Vagina (tissue), 2 donors: ENCODE measurements at regions not wholly inside any gene's neighbourhood (a gene's known extent, or its start where the extent isn't known, plus 50 kb on each side); places are given as distances from the start of the nearest gene placed in this dataset.

Source experiments
- DNase-seq, 2 donors: peaks; one replicate each; pipeline ENCODE4 v3.0.0-alpha.2; 2017; ENCODE audit errors: extremely low spot score in 2 of 2
- H3K27ac ChIP-seq: fragments of 200-600 bp; sonication (generic); one replicate; pipeline ENCODE4 v1.5.1; 2019
- H3K27me3 ChIP-seq: fragments of 200-600 bp; sonication (generic); one replicate; pipeline ENCODE4 v1.5.1; 2019
- H3K36me3 ChIP-seq, 2 donors: fragments of 200-600 bp; sonication (generic); one replicate each; pipeline ENCODE4 v1.5.1; 2017 to 2019
- H3K4me1 ChIP-seq: fragments of 200-600 bp; sonication (generic); one replicate; pipeline ENCODE4 v1.5.1; 2019
- H3K4me3 ChIP-seq, 2 donors: fragments of 200-600 bp; sonication (generic); 1 replicate in 1 of 2; 2 replicates in 1 of 2; pipeline ENCODE4 v1.5.1; 2016 to 2019
- H3K9me3 ChIP-seq: fragments of 200-600 bp; sonication (generic); one replicate; pipeline ENCODE4 v1.5.1; 2019
- CTCF ChIP-seq, 3 experiments: fragments of 450-650 bp in 2 of 3; fragments of 200-600 bp in 1 of 3; sonication (generic) in 1 of 3; IDR thresholded peaks; one replicate each; pipeline ENCODE4 v1.5.1; 2017 to 2019; ENCODE audit warnings: antibody characterized with exemption in 3 of 3, mild to moderate bottlenecking in 2 of 3, moderate library complexity in 2 of 3
- POLR2A ChIP-seq, 2 donors: fragments of 450-650 bp; IDR thresholded peaks; one replicate each; pipeline ENCODE4 v1.6.1; 2017; ENCODE audit warnings: antibody characterized with exemption in 2 of 2, mild to moderate bottlenecking in 2 of 2, moderate library complexity in 2 of 2
- POLR2AphosphoS5 ChIP-seq, 2 donors: sonication (generic); formaldehyde crosslinking; IDR thresholded peaks; one replicate each; pipeline ENCODE4 v1.9.0; 2017; ENCODE audit warnings: antibody characterized with exemption in 2 of 2, mild to moderate bottlenecking in 2 of 2, low read depth in 1 of 2; ENCODE audit not compliant: insufficient read depth in 1 of 2
- intact Hi-C: fragments of 100-400 bp; cut with DNase I; formaldehyde crosslinking; loops from one replicate; pipeline ENCODE4 v1.15.1; 2023

GRCh38 chr7:25297278-25297677, 69.0 kb upstream of the NPVF start:
- Histone ChIP-seq H3K36me3 (no peaks in the 10 kb centered on the region), H3K27me3 (no peaks in the 10 kb centered on the region), H3K9me3 (no peaks in the 10 kb centered on the region), H3K4me1 (no peaks in the 10 kb centered on the region), H3K27ac (no peak overlapping the region), H3K4me3 (no peak overlapping the region)
- DNase-seq = no peak
- intact Hi-C loops = no loop called here
- TF ChIP-seq POLR2A (IDR thresholded peaks at IDR 0.05) = no peak
- no peak for TF ChIP-seq POLR2AphosphoS5 (IDR thresholded peaks at IDR 0.05; ENCODE audit: insufficient read depth in 1 of 2, low read depth in 1 of 2)
- TF ChIP-seq CTCF (IDR thresholded peaks at IDR 0.05) = no peak

- Histone ChIP-seq H3K4me3 (no peak overlapping the region), H3K36me3 (no peaks in the 10 kb centered on the region), H3K9me3 (no peaks in the 10 kb centered on the region), H3K27me3 (no peaks in the 10 kb centered on the region), H3K27ac (no peak overlapping the region), H3K4me1 (peaks cover 8% of the 10 kb centered on the region)
- TF ChIP-seq POLR2AphosphoS5 (IDR thresholded peaks at IDR 0.05; ENCODE audit: insufficient read depth in 1 of 2, low read depth in 1 of 2) (no peak), POLR2A (IDR thresholded peaks at IDR 0.05) (no peak), CTCF (IDR thresholded peaks at IDR 0.05) (no peak)
- intact Hi-C loops = no loop called here
- no peak for DNase-seq
Observed at GRCh38 chr7:25303281-25304181, 75.2 kb upstream of the NPVF start.

- DNase-seq = no peak
- intact Hi-C loops = no loop called here
- Histone ChIP-seq H3K9me3 (no peaks in the 10 kb centered on the region), H3K4me1 (peaks cover 8% of the 10 kb centered on the region), H3K36me3 (no peaks in the 10 kb centered on the region), H3K27ac (no peak overlapping the region), H3K4me3 (no peak overlapping the region), H3K27me3 (no peaks in the 10 kb centered on the region)
- TF ChIP-seq POLR2A (IDR thresholded peaks at IDR 0.05) (no peak), POLR2AphosphoS5 (IDR thresholded peaks at IDR 0.05; ENCODE audit: insufficient read depth in 1 of 2, low read depth in 1 of 2) (no peak), CTCF (IDR thresholded peaks at IDR 0.05) (no peak)
Observed at GRCh38 chr7:25304691-25305090, 76.4 kb upstream of the NPVF start.

GRCh38 chr7:25305831-25306230, 77.5 kb upstream of the NPVF start:
- no peaks in the 10 kb centered on the region for H3K27me3 ChIP-seq
- no peak overlapping the region for H3K27ac ChIP-seq
- H3K4me1 ChIP-seq = peaks cover 8% of the 10 kb centered on the region
- intact Hi-C loops = no loop called here
- H3K4me3 ChIP-seq = no peak overlapping the region
- no peaks in the 10 kb centered on the region for H3K9me3 ChIP-seq
- DNase-seq = no peak
- no peak for TF ChIP-seq POLR2AphosphoS5 (IDR thresholded peaks at IDR 0.05; ENCODE audit: insufficient read depth in 1 of 2, low read depth in 1 of 2)
- TF ChIP-seq POLR2A (IDR thresholded peaks at IDR 0.05) = no peak
- TF ChIP-seq CTCF (IDR thresholded peaks at IDR 0.05) = no peak
- H3K36me3 ChIP-seq = no peaks in the 10 kb centered on the region

- intact Hi-C loops = no loop called here
- Histone ChIP-seq H3K4me3 (no peak overlapping the region), H3K9me3 (no peaks in the 10 kb centered on the region), H3K36me3 (no peaks in the 10 kb centered on the region), H3K27ac (no peak overlapping the region), H3K27me3 (no peaks in the 10 kb centered on the region), H3K4me1 (peaks cover 8% of the 10 kb centered on the region)
- no peak for DNase-seq
- no peak for TF ChIP-seq POLR2A (IDR thresholded peaks at IDR 0.05)
Observed at GRCh38 chr7:25307624-25308023, 79.3 kb upstream of the NPVF start.
